ENCODE measurements at regions not wholly inside any gene's neighbourhood (a gene's known extent, or its start where the extent isn't known, plus 50 kb on each side); places are given as distances from the start of the nearest gene placed in this dataset.

GRCh38 chr10:62665771-62666170, 138.7 kb upstream of the ADO start:
- TF ChIP-seq CTCF (conservative IDR thresholded peaks at IDR 0.05 in 1 of 2, IDR thresholded peaks at IDR 0.05 in 1 of 2; ENCODE audit: extremely low read depth in 1 of 2, insufficient read depth in 1 of 2, low read depth in 1 of 2, low read length in 2 of 2) = no peak
- TF ChIP-seq EZH2 (IDR thresholded peaks at IDR 0.05; ENCODE audit: borderline replicate concordance, low read length) = no peak
